ENCODE measurements at regions not wholly inside any gene's neighbourhood (a gene's known extent, or its start where the extent isn't known, plus 50 kb on each side); places are given as distances from the start of the nearest gene placed in this dataset.

- Mint-ChIP-seq H3K9me3 (no peaks in the 10 kb centered on the region), H3K4me3 (no peak overlapping the region), H3K27ac (no peak overlapping the region), H3K4me1 (peaks cover 6% of the 10 kb centered on the region; the same call in 1 of the 2 replicates), H3K36me3 (no peaks in the 10 kb centered on the region), H3K27me3 (ENCODE audit: low read depth) (no peaks in the 10 kb centered on the region)
- ATAC-seq (no peak), DNase-seq (ENCODE audit: low spot score) (no peak)
- CTCF ChIA-PET: no interaction called here
- TF ChIP-seq ZNF671 (CRISPR knock-in tag; IDR thresholded peaks at IDR 0.05): no peak
- TF ChIP-seq ZNF263 (CRISPR knock-in tag; IDR thresholded peaks at IDR 0.05; ENCODE audit: low read depth): no peak
- TF ChIP-seq SOX15 (CRISPR knock-in tag; IDR thresholded peaks at IDR 0.05): no peak
- no peak for TF ChIP-seq TP53 (CRISPR knock-in tag; IDR thresholded peaks at IDR 0.05)
- TF ChIP-seq, protein P1, sequence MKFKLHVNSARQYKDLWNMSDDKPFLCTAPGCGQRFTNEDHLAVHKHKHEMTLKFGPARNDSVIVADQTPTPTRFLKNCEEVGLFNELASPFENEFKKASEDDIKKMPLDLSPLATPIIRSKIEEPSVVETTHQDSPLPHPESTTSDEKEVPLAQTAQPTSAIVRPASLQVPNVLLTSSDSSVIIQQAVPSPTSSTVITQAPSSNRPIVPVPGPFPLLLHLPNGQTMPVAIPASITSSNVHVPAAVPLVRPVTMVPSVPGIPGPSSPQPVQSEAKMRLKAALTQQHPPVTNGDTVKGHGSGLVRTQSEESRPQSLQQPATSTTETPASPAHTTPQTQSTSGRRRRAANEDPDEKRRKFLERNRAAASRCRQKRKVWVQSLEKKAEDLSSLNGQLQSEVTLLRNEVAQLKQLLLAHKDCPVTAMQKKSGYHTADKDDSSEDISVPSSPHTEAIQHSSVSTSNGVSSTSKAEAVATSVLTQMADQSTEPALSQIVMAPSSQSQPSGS (CRISPR knock-in tag; IDR thresholded peaks at IDR 0.05; ENCODE audit: borderline replicate concordance, low read depth): no peak
- TF ChIP-seq NR1H2 (CRISPR knock-in tag; IDR thresholded peaks at IDR 0.05): no peak
- no peak for TF ChIP-seq IRF2 (CRISPR knock-in tag; IDR thresholded peaks at IDR 0.05; ENCODE audit: borderline replicate concordance, low read depth)
- TF ChIP-seq MYBL2 (CRISPR knock-in tag; IDR thresholded peaks at IDR 0.05): no peak
- no peak for TF ChIP-seq RELA (CRISPR knock-in tag; IDR thresholded peaks at IDR 0.05; ENCODE audit: borderline replicate concordance)
- no peak for TF ChIP-seq GRHL2 (CRISPR knock-in tag; IDR thresholded peaks at IDR 0.05; ENCODE audit: insufficient replicate concordance, severe bottlenecking)
- no peak for TF ChIP-seq AR (CRISPR knock-in tag; IDR thresholded peaks at IDR 0.05)
- no peak for TF ChIP-seq ATF3 (CRISPR knock-in tag; conservative IDR thresholded peaks at IDR 0.05)
- TF ChIP-seq MAX (CRISPR knock-in tag; IDR thresholded peaks at IDR 0.05): no peak
- no peak for TF ChIP-seq ZNF219 (CRISPR knock-in tag; IDR thresholded peaks at IDR 0.05; ENCODE audit: borderline replicate concordance)
- TF ChIP-seq PRRX2 (CRISPR knock-in tag; IDR thresholded peaks at IDR 0.05): no peak
- TF ChIP-seq ATF1 (CRISPR knock-in tag; IDR thresholded peaks at IDR 0.05): no peak
- no peak for TF ChIP-seq ZNF423 (CRISPR knock-in tag; IDR thresholded peaks at IDR 0.05)
- TF ChIP-seq JUN (CRISPR knock-in tag; IDR thresholded peaks at IDR 0.05): no peak
- TF ChIP-seq ESRRA (CRISPR knock-in tag; IDR thresholded peaks at IDR 0.05; ENCODE audit: borderline replicate concordance): no peak
- POLR2A ChIA-PET: no interaction called here
Measured at GRCh38 chr9:106220415-106220814, 526.1 kb downstream of the TMEM38B start.

DNA sequence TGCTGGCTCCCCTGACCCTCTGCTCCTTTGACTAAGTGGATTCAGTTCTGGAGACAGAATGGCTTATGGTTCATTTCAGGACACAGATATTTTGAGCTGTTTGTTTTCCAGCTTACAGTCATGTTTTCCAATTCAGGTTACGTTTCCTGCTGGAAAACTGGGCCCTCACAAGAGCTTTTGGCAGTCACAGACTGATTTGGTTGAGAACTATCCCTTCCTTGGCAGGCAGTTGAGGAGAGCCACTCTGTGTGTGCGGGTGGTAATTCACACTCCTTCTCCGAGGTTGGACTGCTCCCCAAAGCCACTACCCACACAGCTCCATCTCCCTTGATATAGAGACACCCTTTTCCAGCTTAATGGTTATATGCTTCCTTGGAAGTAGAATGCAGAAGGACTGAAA, 534.5 kb downstream of the TMEM38B start:
- ChIA-PET POLR2A (interaction anchor here (0.6 kb wide), 1 partner anchor 13 kb away, joined by 3 read pairs; no protein-coding TSS in a partner anchor), CTCF (interaction anchor here (0.7 to 0.8 kb wide), 2 partner anchors 209 to 635 kb away, joined by 3 to 5 read pairs; no protein-coding TSS in a partner anchor)
- no peak for DNase-seq (ENCODE audit: low spot score)
- Mint-ChIP-seq H3K4me1 (0 out of 2 replicates have a peak, but pooled peaks cover 2% of the 10 kb centered on the region), H3K36me3 (no peaks in the 10 kb centered on the region), H3K9me3 (peaks cover 16% of the 10 kb centered on the region), H3K4me3 (no peak overlapping the region), H3K27me3 (ENCODE audit: low read depth) (no peaks in the 10 kb centered on the region), H3K27ac (no peak overlapping the region)
- no peak for ATAC-seq
- TF ChIP-seq GABPB1 (CRISPR knock-in tag; IDR thresholded peaks at IDR 0.05) (no peak), GTF2I (CRISPR knock-in tag; conservative IDR thresholded peaks at IDR 0.05) (no peak), KAT7 (CRISPR knock-in tag; IDR thresholded peaks at IDR 0.05; ENCODE audit: borderline replicate concordance) (no peak), ZNF396 (CRISPR knock-in tag; IDR thresholded peaks at IDR 0.05; ENCODE audit: borderline replicate concordance) (no peak), CREM (CRISPR knock-in tag; IDR thresholded peaks at IDR 0.05) (no peak), OVOL2 (CRISPR knock-in tag; IDR thresholded peaks at IDR 0.05; ENCODE audit: borderline replicate concordance) (no peak), MYBL2 (CRISPR knock-in tag; IDR thresholded peaks at IDR 0.05) (no peak), NFYB (CRISPR knock-in tag; conservative IDR thresholded peaks at IDR 0.05; ENCODE audit: low read depth) (no peak), ZNF232 (CRISPR knock-in tag; IDR thresholded peaks at IDR 0.05) (no peak)
- TF ChIP-seq, protein P1 (CRISPR knock-in tag; IDR thresholded peaks at IDR 0.05; ENCODE audit: borderline replicate concordance, low read depth): no peak
- TF ChIP-seq, protein P2, sequence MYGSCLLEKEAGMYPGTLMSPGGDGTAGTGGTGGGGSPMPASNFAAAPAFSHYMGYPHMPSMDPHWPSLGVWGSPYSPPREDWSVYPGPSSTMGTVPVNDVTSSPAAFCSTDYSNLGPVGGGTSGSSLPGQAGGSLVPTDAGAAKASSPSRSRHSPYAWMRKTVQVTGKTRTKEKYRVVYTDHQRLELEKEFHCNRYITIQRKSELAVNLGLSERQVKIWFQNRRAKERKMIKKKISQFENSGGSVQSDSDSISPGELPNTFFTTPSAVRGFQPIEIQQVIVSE (CRISPR knock-in tag; IDR thresholded peaks at IDR 0.05; ENCODE audit: borderline replicate concordance): no peak

Data from WTC11 (cell line).